ENCODE measurements at regions not wholly inside any gene's neighbourhood (a gene's known extent, or its start where the extent isn't known, plus 50 kb on each side); places are given as distances from the start of the nearest gene placed in this dataset.

- no peak for ATAC-seq
These were observed 304.3 kb upstream of the PITRM1 start for GRCh38 chr10:3476640-3477448.

GRCh38 chr10:3476186-3476585 is 303.6 kb upstream of the PITRM1 start:
- no peak for TF ChIP-seq ZFP3 (CRISPR knock-in tag; IDR thresholded peaks at IDR 0.05)
- TF ChIP-seq CREB5 (CRISPR knock-in tag; IDR thresholded peaks at IDR 0.05; ENCODE audit: low read depth): no peak
- TF ChIP-seq ESRRG (CRISPR knock-in tag; IDR thresholded peaks at IDR 0.05): no peak
- no peak for TF ChIP-seq SNAI2 (CRISPR knock-in tag; IDR thresholded peaks at IDR 0.05)
- TF ChIP-seq TCF4 (CRISPR knock-in tag; IDR thresholded peaks at IDR 0.05; ENCODE audit: borderline replicate concordance): no peak
- TF ChIP-seq ZNF8 (CRISPR knock-in tag; IDR thresholded peaks at IDR 0.05): no peak
- TF ChIP-seq ZC3H10 (CRISPR knock-in tag; IDR thresholded peaks at IDR 0.05): no peak
- TF ChIP-seq TSHZ2 (CRISPR knock-in tag; IDR thresholded peaks at IDR 0.05): no peak
- TF ChIP-seq POU6F1 (CRISPR knock-in tag; IDR thresholded peaks at IDR 0.05; ENCODE audit: borderline replicate concordance, low read depth): no peak
- no peak for TF ChIP-seq BACH2 (CRISPR knock-in tag; IDR thresholded peaks at IDR 0.05; ENCODE audit: borderline replicate concordance)
- no peak for TF ChIP-seq GLIS3 (CRISPR knock-in tag; IDR thresholded peaks at IDR 0.05)
- no peak for TF ChIP-seq ISL1 (CRISPR knock-in tag; IDR thresholded peaks at IDR 0.05)
- no peak for TF ChIP-seq ZNF70 (CRISPR knock-in tag; IDR thresholded peaks at IDR 0.05)
- no peak for TF ChIP-seq RARB (CRISPR knock-in tag; IDR thresholded peaks at IDR 0.05)
- no peak for TF ChIP-seq CSDC2 (CRISPR knock-in tag; IDR thresholded peaks at IDR 0.05)
- TF ChIP-seq TOX (CRISPR knock-in tag; IDR thresholded peaks at IDR 0.05; ENCODE audit: borderline replicate concordance): no peak
- no peak for ATAC-seq

More at GRCh38 chr10:3476640-3477448, 304.3 kb upstream of the PITRM1 start:
- TF ChIP-seq ARNTL (CRISPR knock-in tag; IDR thresholded peaks at IDR 0.05; ENCODE audit: borderline replicate concordance, low read depth) (no peak), ZNF8 (CRISPR knock-in tag; IDR thresholded peaks at IDR 0.05) (no peak), ZFP3 (CRISPR knock-in tag; IDR thresholded peaks at IDR 0.05) (peak; percentile 92), OSR1 (CRISPR knock-in tag; IDR thresholded peaks at IDR 0.05) (no peak)

GRCh38 chr10:3475367-3475766 is 302.8 kb upstream of the PITRM1 start:
- no peak for ATAC-seq

More at GRCh38 chr10:3475367-3475766, 302.8 kb upstream of the PITRM1 start:
- no peak for TF ChIP-seq ZNF70 (CRISPR knock-in tag; IDR thresholded peaks at IDR 0.05)
- no peak for TF ChIP-seq CSDC2 (CRISPR knock-in tag; IDR thresholded peaks at IDR 0.05)
- no peak for TF ChIP-seq ZNF8 (CRISPR knock-in tag; IDR thresholded peaks at IDR 0.05)
- TF ChIP-seq RARB (CRISPR knock-in tag; IDR thresholded peaks at IDR 0.05): no peak
- no peak for TF ChIP-seq OSR1 (CRISPR knock-in tag; IDR thresholded peaks at IDR 0.05)
- TF ChIP-seq GLIS3 (CRISPR knock-in tag; IDR thresholded peaks at IDR 0.05): no peak
- TF ChIP-seq ISL1 (CRISPR knock-in tag; IDR thresholded peaks at IDR 0.05): no peak
- no peak for TF ChIP-seq TSHZ2 (CRISPR knock-in tag; IDR thresholded peaks at IDR 0.05)
- TF ChIP-seq POU6F1 (CRISPR knock-in tag; IDR thresholded peaks at IDR 0.05; ENCODE audit: borderline replicate concordance, low read depth): no peak
- no peak for TF ChIP-seq PATZ1 (CRISPR knock-in tag; IDR thresholded peaks at IDR 0.05; ENCODE audit: borderline replicate concordance)
- no peak for TF ChIP-seq ARNTL (CRISPR knock-in tag; IDR thresholded peaks at IDR 0.05; ENCODE audit: borderline replicate concordance, low read depth)
- no peak for TF ChIP-seq ZC3H10 (CRISPR knock-in tag; IDR thresholded peaks at IDR 0.05)
- TF ChIP-seq ZFP3 (CRISPR knock-in tag; IDR thresholded peaks at IDR 0.05): no peak
- TF ChIP-seq CREB5 (CRISPR knock-in tag; IDR thresholded peaks at IDR 0.05; ENCODE audit: low read depth): no peak
- no peak for TF ChIP-seq ZNF565 (CRISPR knock-in tag; conservative IDR thresholded peaks at IDR 0.05; ENCODE audit: low read depth)
- no peak for TF ChIP-seq ESRRG (CRISPR knock-in tag; IDR thresholded peaks at IDR 0.05)
- TF ChIP-seq BACH2 (CRISPR knock-in tag; IDR thresholded peaks at IDR 0.05; ENCODE audit: borderline replicate concordance): no peak
